GM12891 (cell line): ENCODE measurements at regions not wholly inside any gene's neighbourhood (a gene's known extent, or its start where the extent isn't known, plus 50 kb on each side); places are given as distances from the start of the nearest gene placed in this dataset.

Source experiments
- DNase-seq: peaks from one replicate; pipeline ENCODE4 v3.0.0; 2011; ENCODE audit warnings: low spot score; ENCODE audit not compliant: insufficient read length
- FAIRE-seq: peaks from 2 replicates; lab custom pipeline; 2011; peaks lifted over from hg19 to GRCh38; lab: Jason Lieb, UNC
- PAX5 ChIP-seq: IDR thresholded peaks from 2 replicates; pipeline ENCODE4 v1.6.1; 2011; ENCODE audit warnings: low read length, moderate library complexity, mild to moderate bottlenecking; ENCODE audit not compliant: insufficient read depth, severe bottlenecking
- POLR2A ChIP-seq: IDR thresholded peaks from 2 replicates; pipeline ENCODE4 v1.6.1; 2011; ENCODE audit warnings: low read depth, low read length, control low read depth
- POLR2AphosphoS5 ChIP-seq: IDR thresholded peaks from 2 replicates; pipeline ENCODE4 v1.6.1; 2011; ENCODE audit warnings: low read depth, low read length, control low read depth
- POU2F2 ChIP-seq: IDR thresholded peaks from 2 replicates; pipeline ENCODE4 v1.6.1; 2011; ENCODE audit warnings: low read depth, mild to moderate bottlenecking, control low read depth, low read length, moderate library complexity
- SPI1 ChIP-seq: IDR thresholded peaks from 2 replicates; pipeline ENCODE4 v1.6.1; 2011; ENCODE audit warnings: low read depth, low read length, control low read depth
- TAF1 ChIP-seq: IDR thresholded peaks from 2 replicates; pipeline ENCODE4 v1.6.1; 2011; ENCODE audit warnings: low read depth, low read length, control low read depth

DNA sequence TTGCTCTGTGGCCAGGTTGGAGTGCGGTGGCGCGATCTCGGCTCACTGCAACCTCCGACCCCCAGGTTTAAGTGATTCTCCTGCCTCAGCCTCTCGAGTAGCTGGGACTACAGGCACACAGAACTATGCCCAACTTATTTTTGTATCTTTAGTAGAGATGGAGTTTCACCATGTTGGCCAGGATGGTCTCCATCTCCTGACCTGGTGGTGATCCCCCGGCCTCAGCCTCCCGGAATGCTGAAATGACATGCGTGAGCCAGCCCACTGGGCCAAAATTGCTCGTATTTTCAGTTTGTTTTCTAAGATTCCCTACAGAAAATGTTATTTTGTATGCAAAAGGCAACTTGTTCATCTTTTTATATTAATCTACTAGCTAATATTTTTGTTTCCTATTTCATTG is 782.6 kb downstream of the TLE1 start:
- FAIRE-seq (no peak), DNase-seq (no peak)
- TF ChIP-seq POLR2AphosphoS5, result no peak
- no peak for TF ChIP-seq TAF1
- TF ChIP-seq PAX5, result no peak

DNA sequence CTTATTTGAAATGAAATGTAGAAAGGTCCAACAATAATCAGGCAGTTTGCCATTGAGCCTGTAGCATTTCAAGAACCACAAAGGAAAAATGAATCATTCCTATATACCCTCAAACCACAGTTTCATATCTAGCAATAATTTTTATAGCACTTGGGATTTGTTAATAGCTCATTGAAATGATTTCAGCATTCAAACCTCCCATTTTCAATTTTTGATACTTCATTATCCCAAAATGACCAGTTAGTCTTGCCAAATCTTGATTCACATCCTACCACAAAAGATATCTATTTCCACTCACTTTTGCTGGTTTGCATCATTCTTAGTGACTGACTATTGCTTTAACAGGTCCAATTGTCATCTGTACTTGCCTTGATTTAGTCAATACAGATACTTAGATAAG is 790.1 kb downstream of the TLE1 start:
- no peak for DNase-seq
- no peak for FAIRE-seq

DNA sequence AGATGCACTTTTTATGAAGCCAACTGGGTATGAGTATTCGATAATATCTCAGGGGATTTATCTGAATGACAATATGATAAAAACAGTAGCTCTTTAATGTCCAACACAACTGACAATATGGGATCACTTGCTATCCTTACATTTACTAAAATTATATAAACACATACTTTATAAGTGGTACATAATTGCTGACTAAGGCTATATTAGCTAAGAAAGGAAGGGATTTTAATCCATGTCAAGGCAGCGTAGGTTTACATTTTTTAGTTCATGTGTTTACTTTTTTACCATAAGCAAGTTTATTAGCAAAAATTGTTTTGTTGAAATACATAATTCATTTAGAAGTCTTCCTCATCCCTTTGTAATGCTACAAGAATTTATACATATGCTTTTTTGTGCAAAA is 796.2 kb downstream of the TLE1 start:
- TF ChIP-seq POLR2AphosphoS5 (no peak), PAX5 (no peak), POLR2A (no peak), TAF1 (no peak), POU2F2 (no peak), SPI1 (no peak)
- DNase-seq, result no peak
- no peak for FAIRE-seq

More for the DNA sequence above, 790.1 kb downstream of the TLE1 start:
- TF ChIP-seq PAX5 (no peak), SPI1 (no peak), POLR2AphosphoS5 (no peak), TAF1 (no peak), POU2F2 (no peak), POLR2A (no peak)

DNA sequence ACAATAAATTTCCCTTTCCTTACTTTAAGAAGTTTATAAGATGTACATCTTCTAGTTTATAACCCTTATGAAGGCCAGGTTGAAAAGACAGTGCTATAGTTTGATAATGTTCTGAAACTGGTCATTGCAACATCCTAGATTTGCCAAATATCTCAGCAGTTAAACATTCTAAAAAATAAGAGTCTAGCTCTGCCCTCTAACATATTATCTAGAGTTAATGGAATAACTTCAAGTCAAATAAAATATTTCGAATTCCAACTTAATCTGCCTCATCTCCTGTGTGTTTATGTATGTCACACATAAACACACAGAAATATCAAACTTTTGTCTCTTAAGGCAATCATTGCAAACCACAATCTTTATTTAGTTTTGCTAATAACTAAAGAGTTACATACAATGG is 796.6 kb downstream of the TLE1 start:
- no peak for TF ChIP-seq POU2F2
- no peak for TF ChIP-seq POLR2AphosphoS5
- TF ChIP-seq POLR2A, result no peak
- no peak for TF ChIP-seq TAF1
- TF ChIP-seq SPI1, result no peak
- TF ChIP-seq PAX5, result no peak
- FAIRE-seq (no peak), DNase-seq (no peak)

DNA sequence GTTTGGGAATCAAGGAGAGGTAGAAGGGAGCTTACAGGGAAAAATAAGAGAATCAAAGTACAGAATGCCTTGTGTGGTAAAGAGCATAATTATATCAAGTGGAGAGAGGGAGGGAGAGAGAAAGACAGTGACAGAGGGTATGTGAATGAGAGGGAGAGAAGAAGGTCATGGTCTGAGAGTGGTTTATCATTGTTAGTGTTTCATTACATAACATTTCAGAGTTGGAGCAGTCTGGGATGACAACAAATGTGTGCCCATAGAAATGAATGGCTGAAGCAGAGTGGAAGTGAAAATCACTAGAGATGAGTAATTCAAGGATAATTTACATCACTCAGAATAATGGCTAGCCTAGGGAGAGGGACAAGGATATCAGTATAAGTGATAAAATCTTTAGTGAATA is 799.2 kb downstream of the TLE1 start:
- FAIRE-seq, result no peak
- TF ChIP-seq POLR2AphosphoS5 (no peak), TAF1 (no peak), SPI1 (no peak), POLR2A (no peak), PAX5 (no peak), POU2F2 (no peak)

DNA sequence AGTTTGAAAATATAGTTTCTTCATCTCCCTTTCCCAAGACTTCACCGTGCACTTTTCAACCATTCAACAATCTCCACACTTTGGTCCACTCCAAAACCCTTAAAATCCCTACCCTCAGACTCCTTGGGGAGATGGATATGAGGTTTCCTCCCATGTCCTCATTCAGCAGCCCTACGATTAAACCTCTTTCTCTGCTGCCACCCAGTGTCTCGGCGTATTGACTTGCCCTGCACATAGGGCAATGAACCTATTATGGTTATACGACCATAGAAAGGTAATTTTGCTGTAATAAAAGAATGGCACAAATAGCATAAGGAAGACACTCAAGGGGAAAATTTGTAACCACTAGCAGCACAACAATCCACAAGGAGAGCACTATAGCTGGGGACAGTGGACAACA is 803.5 kb downstream of the TLE1 start:
- TF ChIP-seq POU2F2 (no peak), TAF1 (no peak), POLR2A (no peak), SPI1 (no peak), PAX5 (no peak), POLR2AphosphoS5 (no peak)
- DNase-seq (no peak), FAIRE-seq (no peak)

More for the DNA sequence above, 799.2 kb downstream of the TLE1 start:
- no peak for DNase-seq

DNA sequence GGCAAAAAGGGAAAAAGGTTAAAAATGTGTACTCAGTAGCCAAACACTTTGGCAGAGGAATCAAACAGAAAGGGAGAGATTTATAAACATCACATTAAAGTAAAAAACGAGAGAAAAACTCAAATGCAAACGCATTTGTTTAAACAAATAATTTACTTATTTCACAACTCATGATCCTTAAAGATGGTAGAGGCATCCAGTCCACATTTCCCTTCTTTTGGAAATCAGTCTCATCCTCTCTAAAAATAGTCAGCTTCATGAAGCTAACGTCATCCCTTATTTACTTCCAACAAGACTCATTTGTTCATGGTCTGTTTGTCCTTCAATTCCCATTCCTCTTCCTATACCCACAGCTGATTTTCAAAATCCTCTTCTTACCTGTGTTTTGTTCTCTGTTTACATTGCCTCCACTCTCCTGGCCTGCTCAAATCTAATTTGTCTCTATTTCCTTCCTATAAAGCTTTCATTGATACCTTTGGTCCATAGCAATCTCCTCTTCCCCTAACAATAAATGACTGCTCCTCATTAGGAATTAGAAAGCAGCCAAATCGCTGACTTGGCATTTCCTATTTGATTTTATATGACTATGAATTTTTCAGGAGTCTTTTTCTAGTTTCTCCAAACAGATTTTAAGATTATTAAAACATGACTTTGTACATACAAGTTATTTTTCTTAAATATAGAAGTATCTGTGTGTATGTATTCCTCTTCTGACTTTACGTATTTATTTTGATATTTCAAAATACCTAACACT is 805.3 kb downstream of the TLE1 start:
- no peak for DNase-seq
- TF ChIP-seq POU2F2 (no peak), SPI1 (no peak), PAX5 (no peak), TAF1 (no peak)
- no peak for FAIRE-seq

DNA sequence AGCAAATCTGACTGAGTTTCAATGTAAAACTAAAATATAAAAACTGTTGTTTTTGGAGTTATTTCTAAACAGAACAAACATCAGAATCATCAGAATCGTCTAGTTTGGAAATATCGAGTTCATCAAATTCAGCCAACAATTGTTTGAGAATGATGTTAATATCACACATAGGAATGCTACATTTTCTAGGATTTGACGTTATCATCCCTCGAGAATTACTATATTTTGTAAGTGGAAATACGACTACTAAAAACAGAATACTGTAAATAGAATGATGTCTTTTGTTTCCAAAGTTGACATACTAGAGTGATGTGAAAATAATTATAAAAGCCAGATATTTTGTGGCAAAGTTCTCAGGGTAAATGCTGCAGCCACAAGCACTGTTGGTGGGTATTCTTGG is 805.9 kb downstream of the TLE1 start:
- FAIRE-seq (no peak), DNase-seq (no peak)
- no peak for TF ChIP-seq PAX5
- TF ChIP-seq POU2F2, result no peak
- TF ChIP-seq POLR2AphosphoS5, result no peak
- TF ChIP-seq SPI1, result no peak
- TF ChIP-seq POLR2A, result no peak
- TF ChIP-seq TAF1, result no peak

DNA sequence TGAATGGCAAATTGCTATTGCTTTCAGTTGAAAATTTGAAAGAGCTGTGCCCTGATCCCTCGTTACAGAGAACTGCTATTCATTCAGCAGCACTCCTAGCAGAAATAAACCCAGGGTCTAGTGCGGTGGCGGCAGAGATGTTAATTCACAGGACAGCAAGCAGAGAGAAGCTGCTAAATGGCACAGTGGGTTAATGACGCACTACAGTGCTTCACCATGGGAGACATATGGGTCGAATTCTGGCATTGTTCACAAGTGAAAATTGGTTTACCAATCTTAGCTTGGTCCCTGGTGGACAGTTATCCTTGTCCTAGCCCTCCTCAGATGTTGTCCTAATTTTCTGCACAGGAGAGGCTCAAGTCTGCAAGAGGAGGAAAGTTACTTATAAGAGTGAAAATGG is 807.4 kb downstream of the TLE1 start:
- DNase-seq (no peak), FAIRE-seq (no peak)
- no peak for TF ChIP-seq POU2F2
- TF ChIP-seq SPI1, result no peak
- TF ChIP-seq PAX5, result no peak
- TF ChIP-seq POLR2AphosphoS5, result no peak
- TF ChIP-seq POLR2A, result no peak
- no peak for TF ChIP-seq TAF1

DNA sequence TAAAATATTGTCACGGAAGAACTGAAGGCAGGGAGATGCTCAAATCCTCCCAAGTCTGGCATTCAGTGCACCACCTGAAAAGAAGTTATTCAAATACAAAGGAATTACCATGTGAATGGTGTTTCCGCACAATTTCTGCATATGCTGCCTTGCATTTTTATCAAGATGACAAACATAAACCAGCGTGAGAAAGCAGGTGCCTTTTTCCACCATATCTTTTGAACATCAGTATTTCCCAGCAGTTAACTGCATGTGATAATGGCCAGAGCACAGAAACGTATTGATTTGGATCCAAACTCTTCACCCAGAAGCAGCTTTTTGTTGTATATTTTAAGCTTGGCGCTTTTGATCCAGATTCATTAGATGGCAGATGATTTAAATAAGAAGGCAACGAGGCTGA is 808.0 kb downstream of the TLE1 start:
- FAIRE-seq (no peak), DNase-seq (no peak)
- TF ChIP-seq SPI1 (no peak), POU2F2 (no peak), TAF1 (no peak), POLR2A (no peak), PAX5 (no peak), POLR2AphosphoS5 (no peak)
